GM23338 (cell line): ENCODE measurements at regions not wholly inside any gene's neighbourhood (a gene's known extent, or its start where the extent isn't known, plus 50 kb on each side); places are given as distances from the start of the nearest gene placed in this dataset.

ENCODE experiments used
- ATAC-seq: fragments of 200-7000 bp; cut with Tn5 transposase; 3 replicates; pipeline ENCODE4 v1.9.1; 2020
- DNase-seq: peaks from one replicate; pipeline ENCODE4 v3.0.0-alpha.2; 2015; ENCODE audit warnings: low spot score
- H2AFZ ChIP-seq: fragments of 200-600 bp; sonication (generic); 2 replicates; pipeline ENCODE4 v1.8.0; 2016; ENCODE audit warnings: antibody characterized with exemption, mild to moderate bottlenecking, moderate library complexity
- H3F3A ChIP-seq: fragments of 200-600 bp; sonication (generic); replicated peaks from 2 replicates; pipeline ENCODE4 v1.8.0; 2017; ENCODE audit warnings: antibody characterized with exemption, mixed run types, low read depth
- H3K27ac ChIP-seq: fragments of 200-600 bp; sonication (generic); 2 replicates; pipeline ENCODE4 v1.6.1; 2016; ENCODE audit warnings: low read depth
- H3K27me3 ChIP-seq: fragments of 200-600 bp; sonication (generic); 2 replicates; pipeline ENCODE4 v1.8.0; 2016; ENCODE audit warnings: mild to moderate bottlenecking, mixed run types, moderate library complexity; ENCODE audit not compliant: insufficient read depth
- H3K36me3 ChIP-seq: fragments of 200-600 bp; sonication (generic); 2 replicates; pipeline ENCODE4 v1.8.0; 2016; ENCODE audit warnings: mild to moderate bottlenecking; ENCODE audit not compliant: insufficient read depth
- H3K4me1 ChIP-seq: fragments of 200-600 bp; sonication (generic); 2 replicates; pipeline ENCODE4 v1.8.0; 2016; ENCODE audit warnings: mild to moderate bottlenecking, moderate library complexity; ENCODE audit not compliant: insufficient read depth
- H3K4me2 ChIP-seq: fragments of 200-600 bp; sonication (generic); 2 replicates; pipeline ENCODE4 v1.7.1; 2017; ENCODE audit warnings: mixed run types
- H3K4me3 ChIP-seq: fragments of 200-600 bp; sonication (generic); 2 replicates; pipeline ENCODE4 v1.6.1; 2016; ENCODE audit warnings: mixed run types
- H3K79me2 ChIP-seq: fragments of 200-600 bp; sonication (generic); replicated peaks from 2 replicates; pipeline ENCODE4 v1.8.0; 2017; ENCODE audit warnings: mild to moderate bottlenecking; ENCODE audit not compliant: insufficient read depth
- H3K9me2 ChIP-seq: fragments of 200-600 bp; sonication (generic); 2 replicates; pipeline ENCODE4 v1.8.0; 2017; ENCODE audit not compliant: insufficient read depth
- H4K20me1 ChIP-seq: fragments of 200-600 bp; sonication (generic); replicated peaks from 2 replicates; pipeline ENCODE4 v1.8.0; 2017; ENCODE audit warnings: mild to moderate bottlenecking; ENCODE audit not compliant: insufficient read depth
- H3K27ac Mint-ChIP-seq: 2 replicates; pipeline ENCODE4 v1.8.0; 2020; ENCODE audit warnings: inconsistent platforms, mild to moderate bottlenecking, moderate library complexity, mixed read lengths
- H3K27me3 Mint-ChIP-seq: 3 replicates; pipeline ENCODE4 v1.8.0; 2022; ENCODE audit warnings: low read depth, mild to moderate bottlenecking, moderate library complexity, mixed read lengths, inconsistent platforms; ENCODE audit not compliant: insufficient read depth, poor library complexity
- H3K36me3 Mint-ChIP-seq: 3 replicates; pipeline ENCODE4 v1.8.0; 2021; ENCODE audit warnings: low read depth, mild to moderate bottlenecking, inconsistent platforms, moderate library complexity, mixed read lengths
- H3K4me1 Mint-ChIP-seq: 3 replicates; pipeline ENCODE4 v1.8.0; 2020; ENCODE audit warnings: mild to moderate bottlenecking, inconsistent platforms, mixed read lengths
- H3K4me3 Mint-ChIP-seq: 3 replicates; pipeline ENCODE4 v1.8.0; 2021; ENCODE audit warnings: moderate library complexity, mild to moderate bottlenecking, inconsistent platforms, mixed read lengths
- H3K9me3 Mint-ChIP-seq: 3 replicates; pipeline ENCODE4 v1.8.0; 2020; ENCODE audit warnings: moderate library complexity, mild to moderate bottlenecking, inconsistent platforms, mixed read lengths
- CREB1 ChIP-seq: fragments of 250-450 bp; sonication (Bioruptor Pico); IDR thresholded peaks from 2 replicates; pipeline ENCODE4 v1.5.0; 2020; ENCODE audit warnings: low read depth, mild to moderate bottlenecking, moderate library complexity
- EZH2 ChIP-seq: fragments of 200-600 bp; sonication (generic); IDR thresholded peaks from one replicate; pipeline ENCODE4 v1.8.0; 2017; ENCODE audit warnings: antibody characterized with exemption, mild to moderate bottlenecking, low read depth; ENCODE audit not compliant: unreplicated experiment
- EZH2phosphoT487 ChIP-seq: fragments of 200-600 bp; sonication (generic); IDR thresholded peaks from one replicate; pipeline ENCODE4 v1.8.1; 2018; ENCODE audit warnings: antibody characterized with exemption; ENCODE audit not compliant: unreplicated experiment
- JUNB ChIP-seq: IDR thresholded peaks from one replicate; pipeline ENCODE4 v1.6.1; 2016; ENCODE audit warnings: antibody characterized with exemption; ENCODE audit not compliant: unreplicated experiment
- NANOG ChIP-seq: IDR thresholded peaks from 2 replicates; pipeline ENCODE4 v1.6.1; 2016; ENCODE audit warnings: antibody characterized with exemption, borderline replicate concordance
- POLR2AphosphoS5 ChIP-seq: IDR thresholded peaks from 2 replicates; pipeline ENCODE4 v1.6.1; 2016; ENCODE audit warnings: antibody characterized with exemption, low read depth
- STAT1 ChIP-seq: IDR thresholded peaks from one replicate; pipeline ENCODE4 v1.6.1; 2016; ENCODE audit warnings: antibody characterized with exemption; ENCODE audit not compliant: unreplicated experiment
- ZNF114 ChIP-seq: fragments of 250-450 bp; sonication (Bioruptor Pico); IDR thresholded peaks from 2 replicates; pipeline ENCODE4 v1.5.0; 2020; ENCODE audit warnings: mild to moderate bottlenecking, moderate library complexity
- ZNF331 ChIP-seq: fragments of 250-450 bp; sonication (Bioruptor Pico); IDR thresholded peaks from 2 replicates; pipeline ENCODE4 v1.5.0; 2020; ENCODE audit warnings: low read depth, mild to moderate bottlenecking, moderate library complexity
- TF ChIP-seq, protein P1 (sequence below): fragments of 250-450 bp; sonication (Bioruptor Pico); IDR thresholded peaks from 2 replicates; pipeline ENCODE4 v1.5.0; 2020; ENCODE audit warnings: mild to moderate bottlenecking, moderate library complexity
- TF ChIP-seq, protein P2 (sequence below): IDR thresholded peaks from one replicate; pipeline ENCODE4 v1.6.1; 2018; ENCODE audit warnings: antibody characterized with exemption; ENCODE audit not compliant: unreplicated experiment
- TF ChIP-seq, protein P3 (sequence below): IDR thresholded peaks from 2 replicates; pipeline ENCODE4 v1.6.1; 2016; ENCODE audit warnings: antibody characterized with exemption
- TF ChIP-seq, protein P4 (sequence below), 2 experiments: fragments of 200-600 bp in 1 of 2; sonication (generic) in 1 of 2; conservative IDR thresholded peaks; 2 replicates each; pipeline versions ENCODE4 v1.5.1 to v1.6.1; 2016 to 2017; ENCODE audit warnings: antibody characterized with exemption in 2 of 2, low read depth in 2 of 2, mild to moderate bottlenecking in 2 of 2, moderate library complexity in 1 of 2

DNA sequence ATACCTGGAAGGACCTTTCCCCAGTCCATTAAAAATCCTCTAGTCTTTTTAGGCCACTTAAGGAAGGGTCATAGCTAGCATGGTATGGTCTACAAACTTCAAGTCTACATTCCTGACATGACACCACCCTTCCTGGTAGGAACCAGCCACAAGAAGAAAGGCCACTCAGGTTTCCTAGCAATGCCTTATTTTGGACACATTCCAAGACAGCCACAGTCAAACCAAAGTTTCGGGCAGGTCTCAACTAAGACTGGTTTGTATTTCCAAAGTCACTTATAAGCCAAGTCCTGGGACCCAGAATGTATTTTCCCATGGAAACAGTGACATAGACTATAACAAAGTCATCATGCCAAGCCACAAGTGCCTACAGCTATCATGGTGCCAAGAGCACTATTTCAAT lies 50.6 kb upstream of the SLC44A3 start:
- H3K36me3 ChIP-seq = no peaks in the 10 kb centered on the region; the same call in 1 of the 2 replicates
- H3K9me3 Mint-ChIP-seq = no peaks in the 10 kb centered on the region
- H3K9me2 ChIP-seq = 0 out of 2 replicates have a peak, but pooled peaks cover 7% of the 10 kb centered on the region
- no peaks in the 10 kb centered on the region for H4K20me1 ChIP-seq
- H3K4me3 Mint-ChIP-seq = no peak overlapping the region
- no peak for ATAC-seq
- H3K79me2 ChIP-seq = no peaks in the 10 kb centered on the region
- no peak overlapping the region for H3K4me2 ChIP-seq
- H2AFZ ChIP-seq = no peak overlapping the region
- peaks cover 1% of the 10 kb centered on the region for H3K27me3 Mint-ChIP-seq
- DNase-seq = no peak
- no peak overlapping the region for H3K27ac ChIP-seq
- no peaks in the 10 kb centered on the region for H3K36me3 Mint-ChIP-seq
- no peak overlapping the region for H3K4me3 ChIP-seq
- TF ChIP-seq POLR2AphosphoS5 (no peak), EZH2phosphoT487 (no peak), CREB1 (CRISPR knock-in tag) (no peak), EZH2 (no peak), NANOG (no peak), ZNF331 (CRISPR knock-in tag) (no peak), STAT1 (no peak), ZNF114 (no peak), JUNB (no peak)
- TF ChIP-seq, protein P1, sequence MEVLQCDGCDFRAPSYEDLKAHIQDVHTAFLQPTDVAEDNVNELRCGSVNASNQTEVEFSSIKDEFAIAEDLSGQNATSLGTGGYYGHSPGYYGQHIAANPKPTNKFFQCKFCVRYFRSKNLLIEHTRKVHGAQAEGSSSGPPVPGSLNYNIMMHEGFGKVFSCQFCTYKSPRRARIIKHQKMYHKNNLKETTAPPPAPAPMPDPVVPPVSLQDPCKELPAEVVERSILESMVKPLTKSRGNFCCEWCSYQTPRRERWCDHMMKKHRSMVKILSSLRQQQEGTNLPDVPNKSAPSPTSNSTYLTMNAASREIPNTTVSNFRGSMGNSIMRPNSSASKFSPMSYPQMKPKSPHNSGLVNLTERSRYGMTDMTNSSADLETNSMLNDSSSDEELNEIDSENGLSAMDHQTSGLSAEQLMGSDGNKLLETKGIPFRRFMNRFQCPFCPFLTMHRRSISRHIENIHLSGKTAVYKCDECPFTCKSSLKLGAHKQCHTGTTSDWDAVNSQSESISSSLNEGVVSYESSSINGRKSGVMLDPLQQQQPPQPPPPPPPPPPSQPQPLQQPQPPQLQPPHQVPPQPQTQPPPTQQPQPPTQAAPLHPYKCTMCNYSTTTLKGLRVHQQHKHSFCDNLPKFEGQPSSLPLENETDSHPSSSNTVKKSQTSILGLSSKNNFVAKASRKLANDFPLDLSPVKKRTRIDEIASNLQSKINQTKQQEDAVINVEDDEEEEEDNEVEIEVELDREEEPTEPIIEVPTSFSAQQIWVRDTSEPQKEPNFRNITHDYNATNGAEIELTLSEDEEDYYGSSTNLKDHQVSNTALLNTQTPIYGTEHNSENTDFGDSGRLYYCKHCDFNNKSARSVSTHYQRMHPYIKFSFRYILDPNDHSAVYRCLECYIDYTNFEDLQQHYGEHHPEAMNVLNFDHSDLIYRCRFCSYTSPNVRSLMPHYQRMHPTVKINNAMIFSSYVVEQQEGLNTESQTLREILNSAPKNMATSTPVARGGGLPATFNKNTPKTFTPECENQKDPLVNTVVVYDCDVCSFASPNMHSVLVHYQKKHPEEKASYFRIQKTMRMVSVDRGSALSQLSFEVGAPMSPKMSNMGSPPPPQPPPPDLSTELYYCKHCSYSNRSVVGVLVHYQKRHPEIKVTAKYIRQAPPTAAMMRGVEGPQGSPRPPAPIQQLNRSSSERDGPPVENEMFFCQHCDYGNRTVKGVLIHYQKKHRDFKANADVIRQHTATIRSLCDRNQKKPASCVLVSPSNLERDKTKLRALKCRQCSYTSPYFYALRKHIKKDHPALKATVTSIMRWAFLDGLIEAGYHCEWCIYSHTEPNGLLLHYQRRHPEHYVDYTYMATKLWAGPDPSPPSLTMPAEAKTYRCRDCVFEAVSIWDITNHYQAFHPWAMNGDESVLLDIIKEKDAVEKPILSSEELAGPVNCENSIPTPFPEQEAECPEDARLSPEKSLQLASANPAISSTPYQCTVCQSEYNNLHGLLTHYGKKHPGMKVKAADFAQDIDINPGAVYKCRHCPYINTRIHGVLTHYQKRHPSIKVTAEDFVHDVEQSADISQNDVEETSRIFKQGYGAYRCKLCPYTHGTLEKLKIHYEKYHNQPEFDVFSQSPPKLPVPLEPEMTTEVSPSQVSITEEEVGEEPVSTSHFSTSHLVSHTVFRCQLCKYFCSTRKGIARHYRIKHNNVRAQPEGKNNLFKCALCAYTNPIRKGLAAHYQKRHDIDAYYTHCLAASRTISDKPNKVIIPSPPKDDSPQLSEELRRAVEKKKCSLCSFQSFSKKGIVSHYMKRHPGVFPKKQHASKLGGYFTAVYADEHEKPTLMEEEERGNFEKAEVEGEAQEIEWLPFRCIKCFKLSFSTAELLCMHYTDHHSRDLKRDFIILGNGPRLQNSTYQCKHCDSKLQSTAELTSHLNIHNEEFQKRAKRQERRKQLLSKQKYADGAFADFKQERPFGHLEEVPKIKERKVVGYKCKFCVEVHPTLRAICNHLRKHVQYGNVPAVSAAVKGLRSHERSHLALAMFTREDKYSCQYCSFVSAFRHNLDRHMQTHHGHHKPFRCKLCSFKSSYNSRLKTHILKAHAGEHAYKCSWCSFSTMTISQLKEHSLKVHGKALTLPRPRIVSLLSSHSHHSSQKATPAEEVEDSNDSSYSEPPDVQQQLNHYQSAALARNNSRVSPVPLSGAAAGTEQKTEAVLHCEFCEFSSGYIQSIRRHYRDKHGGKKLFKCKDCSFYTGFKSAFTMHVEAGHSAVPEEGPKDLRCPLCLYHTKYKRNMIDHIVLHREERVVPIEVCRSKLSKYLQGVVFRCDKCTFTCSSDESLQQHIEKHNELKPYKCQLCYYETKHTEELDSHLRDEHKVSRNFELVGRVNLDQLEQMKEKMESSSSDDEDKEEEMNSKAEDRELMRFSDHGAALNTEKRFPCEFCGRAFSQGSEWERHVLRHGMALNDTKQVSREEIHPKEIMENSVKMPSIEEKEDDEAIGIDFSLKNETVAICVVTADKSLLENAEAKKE (CRISPR knock-in tag) = no peak
- TF ChIP-seq, protein P2, sequence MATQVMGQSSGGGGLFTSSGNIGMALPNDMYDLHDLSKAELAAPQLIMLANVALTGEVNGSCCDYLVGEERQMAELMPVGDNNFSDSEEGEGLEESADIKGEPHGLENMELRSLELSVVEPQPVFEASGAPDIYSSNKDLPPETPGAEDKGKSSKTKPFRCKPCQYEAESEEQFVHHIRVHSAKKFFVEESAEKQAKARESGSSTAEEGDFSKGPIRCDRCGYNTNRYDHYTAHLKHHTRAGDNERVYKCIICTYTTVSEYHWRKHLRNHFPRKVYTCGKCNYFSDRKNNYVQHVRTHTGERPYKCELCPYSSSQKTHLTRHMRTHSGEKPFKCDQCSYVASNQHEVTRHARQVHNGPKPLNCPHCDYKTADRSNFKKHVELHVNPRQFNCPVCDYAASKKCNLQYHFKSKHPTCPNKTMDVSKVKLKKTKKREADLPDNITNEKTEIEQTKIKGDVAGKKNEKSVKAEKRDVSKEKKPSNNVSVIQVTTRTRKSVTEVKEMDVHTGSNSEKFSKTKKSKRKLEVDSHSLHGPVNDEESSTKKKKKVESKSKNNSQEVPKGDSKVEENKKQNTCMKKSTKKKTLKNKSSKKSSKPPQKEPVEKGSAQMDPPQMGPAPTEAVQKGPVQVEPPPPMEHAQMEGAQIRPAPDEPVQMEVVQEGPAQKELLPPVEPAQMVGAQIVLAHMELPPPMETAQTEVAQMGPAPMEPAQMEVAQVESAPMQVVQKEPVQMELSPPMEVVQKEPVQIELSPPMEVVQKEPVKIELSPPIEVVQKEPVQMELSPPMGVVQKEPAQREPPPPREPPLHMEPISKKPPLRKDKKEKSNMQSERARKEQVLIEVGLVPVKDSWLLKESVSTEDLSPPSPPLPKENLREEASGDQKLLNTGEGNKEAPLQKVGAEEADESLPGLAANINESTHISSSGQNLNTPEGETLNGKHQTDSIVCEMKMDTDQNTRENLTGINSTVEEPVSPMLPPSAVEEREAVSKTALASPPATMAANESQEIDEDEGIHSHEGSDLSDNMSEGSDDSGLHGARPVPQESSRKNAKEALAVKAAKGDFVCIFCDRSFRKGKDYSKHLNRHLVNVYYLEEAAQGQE = no peak
- TF ChIP-seq, protein P3, sequence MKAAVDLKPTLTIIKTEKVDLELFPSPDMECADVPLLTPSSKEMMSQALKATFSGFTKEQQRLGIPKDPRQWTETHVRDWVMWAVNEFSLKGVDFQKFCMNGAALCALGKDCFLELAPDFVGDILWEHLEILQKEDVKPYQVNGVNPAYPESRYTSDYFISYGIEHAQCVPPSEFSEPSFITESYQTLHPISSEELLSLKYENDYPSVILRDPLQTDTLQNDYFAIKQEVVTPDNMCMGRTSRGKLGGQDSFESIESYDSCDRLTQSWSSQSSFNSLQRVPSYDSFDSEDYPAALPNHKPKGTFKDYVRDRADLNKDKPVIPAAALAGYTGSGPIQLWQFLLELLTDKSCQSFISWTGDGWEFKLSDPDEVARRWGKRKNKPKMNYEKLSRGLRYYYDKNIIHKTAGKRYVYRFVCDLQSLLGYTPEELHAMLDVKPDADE = no peak
- TF ChIP-seq, protein P4, sequence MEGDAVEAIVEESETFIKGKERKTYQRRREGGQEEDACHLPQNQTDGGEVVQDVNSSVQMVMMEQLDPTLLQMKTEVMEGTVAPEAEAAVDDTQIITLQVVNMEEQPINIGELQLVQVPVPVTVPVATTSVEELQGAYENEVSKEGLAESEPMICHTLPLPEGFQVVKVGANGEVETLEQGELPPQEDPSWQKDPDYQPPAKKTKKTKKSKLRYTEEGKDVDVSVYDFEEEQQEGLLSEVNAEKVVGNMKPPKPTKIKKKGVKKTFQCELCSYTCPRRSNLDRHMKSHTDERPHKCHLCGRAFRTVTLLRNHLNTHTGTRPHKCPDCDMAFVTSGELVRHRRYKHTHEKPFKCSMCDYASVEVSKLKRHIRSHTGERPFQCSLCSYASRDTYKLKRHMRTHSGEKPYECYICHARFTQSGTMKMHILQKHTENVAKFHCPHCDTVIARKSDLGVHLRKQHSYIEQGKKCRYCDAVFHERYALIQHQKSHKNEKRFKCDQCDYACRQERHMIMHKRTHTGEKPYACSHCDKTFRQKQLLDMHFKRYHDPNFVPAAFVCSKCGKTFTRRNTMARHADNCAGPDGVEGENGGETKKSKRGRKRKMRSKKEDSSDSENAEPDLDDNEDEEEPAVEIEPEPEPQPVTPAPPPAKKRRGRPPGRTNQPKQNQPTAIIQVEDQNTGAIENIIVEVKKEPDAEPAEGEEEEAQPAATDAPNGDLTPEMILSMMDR (conservative IDR thresholded peaks at IDR 0.05; ENCODE audit: low read depth in 2 of 2) = no peak
- no peaks in the 10 kb centered on the region for H3K4me1 ChIP-seq
- no peaks in the 10 kb centered on the region for H3K27me3 ChIP-seq
- no peaks in the 10 kb centered on the region for H3F3A ChIP-seq
- no peak overlapping the region for H3K27ac Mint-ChIP-seq
- H3K4me1 Mint-ChIP-seq = peaks cover 9% of the 10 kb centered on the region; the same call in 2 of the 3 replicates
